Karpas-422 (cell line): ENCODE measurements at regions not wholly inside any gene's neighbourhood (a gene's known extent, or its start where the extent isn't known, plus 50 kb on each side); places are given as distances from the start of the nearest gene placed in this dataset.

ENCODE experiments used
- DNase-seq: peaks from one replicate; pipeline ENCODE4 v3.0.0-alpha.2; 2015
- H2AFZ ChIP-seq: fragments of 200-600 bp; sonication (generic); 2 replicates; pipeline ENCODE4 v1.6.1; 2014; ENCODE audit warnings: antibody characterized with exemption, low read length, mixed read lengths
- H3K27ac ChIP-seq: fragments of 200-600 bp; sonication (generic); 2 replicates; pipeline ENCODE4 v1.5.1; 2014; ENCODE audit warnings: mild to moderate bottlenecking, low read length, moderate library complexity
- H3K27me3 ChIP-seq: fragments of 200-600 bp; sonication (generic); 2 replicates; pipeline ENCODE4 v1.6.1; 2014; ENCODE audit warnings: low read length, mixed read lengths
- H3K36me3 ChIP-seq: fragments of 200-600 bp; sonication (generic); 2 replicates; pipeline ENCODE4 v1.6.1; 2014; ENCODE audit warnings: low read length, mixed read lengths; ENCODE audit not compliant: insufficient read depth
- H3K4me1 ChIP-seq: fragments of 200-600 bp; sonication (generic); 2 replicates; pipeline ENCODE4 v1.6.1; 2014; ENCODE audit warnings: mild to moderate bottlenecking, low read length, mixed read lengths
- H3K4me2 ChIP-seq: fragments of 200-600 bp; sonication (generic); 2 replicates; pipeline ENCODE4 v1.6.1; 2014; ENCODE audit warnings: low read length, low read depth, mild to moderate bottlenecking; ENCODE audit not compliant: poor library complexity, severe bottlenecking
- H3K4me3 ChIP-seq: fragments of 200-600 bp; sonication (generic); 2 replicates; pipeline ENCODE4 v1.5.1; 2014; ENCODE audit warnings: mild to moderate bottlenecking, antibody characterized with exemption, low read length, mixed read lengths
- H3K79me2 ChIP-seq: fragments of 200-600 bp; sonication (generic); 2 replicates; pipeline ENCODE4 v1.6.1; 2014; ENCODE audit warnings: mild to moderate bottlenecking, low read length, mixed read lengths
- H3K9ac ChIP-seq: fragments of 200-600 bp; sonication (generic); 2 replicates; pipeline ENCODE4 v1.6.0; 2014; ENCODE audit warnings: low read length
- H3K9me2 ChIP-seq: fragments of 200-600 bp; sonication (generic), shearing (Covaris generic); replicated peaks from 2 replicates; pipeline ENCODE4 v1.6.0; 2014; ENCODE audit warnings: mild to moderate bottlenecking, low read length, moderate library complexity; ENCODE audit not compliant: insufficient read depth
- H3K9me3 ChIP-seq: fragments of 300-700, 200-600 bp; sonication (generic); 2 replicates; pipeline ENCODE4 v1.6.1; 2014; ENCODE audit warnings: low read length, mixed read lengths
- H4K20me1 ChIP-seq: fragments of 200-600 bp; sonication (generic); 2 replicates; pipeline ENCODE4 v1.6.1; 2014; ENCODE audit warnings: mild to moderate bottlenecking, antibody characterized with exemption, low read length, low read depth; ENCODE audit not compliant: insufficient read depth

DNA sequence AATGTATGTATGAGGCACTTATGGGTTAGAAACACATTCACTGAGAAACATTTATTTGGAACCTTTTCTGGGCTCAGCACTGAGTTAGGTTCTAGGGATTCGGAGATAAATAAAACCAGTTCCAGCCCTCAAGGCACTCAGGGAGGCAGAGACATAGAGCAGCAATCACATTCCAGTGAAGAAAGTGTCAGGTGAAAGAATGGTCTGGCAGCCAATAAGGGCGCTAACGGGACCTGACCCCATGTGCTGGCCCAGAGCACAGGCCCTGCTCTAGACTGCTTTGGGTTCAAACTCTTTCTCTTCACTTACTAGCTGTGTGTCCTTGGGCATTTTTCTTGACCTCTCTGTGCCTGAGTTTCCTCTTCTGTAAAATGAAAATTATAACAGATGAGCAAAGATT, 146.0 kb upstream of the SYT13 start:
- Histone ChIP-seq H3K4me1 (no peaks in the 10 kb centered on the region), H3K27me3 (no peaks in the 10 kb centered on the region), H3K4me2 (no peak overlapping the region), H3K9me2 (no peaks in the 10 kb centered on the region), H3K27ac (no peak overlapping the region), H2AFZ (no peak overlapping the region), H3K4me3 (no peak overlapping the region), H3K36me3 (no peaks in the 10 kb centered on the region), H3K79me2 (no peaks in the 10 kb centered on the region), H4K20me1 (no peaks in the 10 kb centered on the region), H3K9ac (no peak overlapping the region), H3K9me3 (no peaks in the 10 kb centered on the region)
- DNase-seq = no peak

DNA sequence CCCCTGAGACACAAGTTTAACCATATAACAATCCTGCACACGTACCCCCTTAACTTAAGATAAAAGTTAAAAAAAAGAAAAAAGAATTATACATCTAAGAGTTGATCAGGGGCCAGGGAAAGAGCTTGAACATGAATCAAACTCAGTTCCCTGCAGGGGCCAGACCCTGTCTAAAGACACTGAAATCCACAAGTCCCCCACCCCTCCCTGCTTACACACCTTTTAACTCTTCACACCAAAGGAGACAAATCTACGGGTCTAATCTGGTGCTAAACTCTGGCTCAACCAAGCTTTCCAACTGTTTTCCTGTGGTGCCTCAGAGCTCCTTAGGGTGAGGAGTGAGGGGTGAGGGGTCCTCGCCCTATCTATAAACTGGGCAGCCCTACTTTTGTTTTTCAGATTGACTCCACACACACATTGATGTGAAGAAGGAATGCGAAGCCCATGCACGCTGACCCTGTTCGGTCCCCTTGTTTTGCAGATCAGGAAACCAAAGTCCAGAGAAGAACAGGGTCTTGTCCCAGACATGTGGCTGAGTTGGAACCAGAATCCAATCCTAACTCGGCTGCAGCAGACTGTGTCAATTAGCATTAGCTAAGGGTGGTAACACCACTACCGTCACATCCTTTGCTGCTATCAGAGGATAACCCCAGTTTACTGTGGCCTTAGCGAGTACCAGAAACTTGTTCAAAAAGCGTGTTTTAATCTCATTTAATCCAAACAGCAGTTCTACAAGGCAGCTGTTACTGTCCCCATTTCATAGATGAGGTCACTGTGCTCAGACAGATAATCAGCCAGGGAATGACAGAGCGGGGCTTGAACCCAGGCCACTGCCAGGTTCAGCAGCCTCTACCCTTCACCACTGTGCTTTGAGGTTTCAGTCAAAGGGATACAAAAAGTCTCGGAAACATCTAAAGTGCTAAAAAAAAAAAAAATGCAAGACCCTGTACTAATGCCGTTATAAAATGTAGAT, 145.2 kb upstream of the SYT13 start:
- Histone ChIP-seq H3K4me1 (no peaks in the 10 kb centered on the region), H3K9me2 (no peaks in the 10 kb centered on the region), H2AFZ (no peak overlapping the region), H3K4me2 (no peak overlapping the region), H3K27me3 (no peaks in the 10 kb centered on the region), H3K4me3 (no peak overlapping the region), H3K9me3 (no peaks in the 10 kb centered on the region), H3K36me3 (no peaks in the 10 kb centered on the region), H3K9ac (no peak overlapping the region), H3K27ac (no peak overlapping the region), H3K79me2 (no peaks in the 10 kb centered on the region), H4K20me1 (no peaks in the 10 kb centered on the region)
- DNase-seq = no peak

DNA sequence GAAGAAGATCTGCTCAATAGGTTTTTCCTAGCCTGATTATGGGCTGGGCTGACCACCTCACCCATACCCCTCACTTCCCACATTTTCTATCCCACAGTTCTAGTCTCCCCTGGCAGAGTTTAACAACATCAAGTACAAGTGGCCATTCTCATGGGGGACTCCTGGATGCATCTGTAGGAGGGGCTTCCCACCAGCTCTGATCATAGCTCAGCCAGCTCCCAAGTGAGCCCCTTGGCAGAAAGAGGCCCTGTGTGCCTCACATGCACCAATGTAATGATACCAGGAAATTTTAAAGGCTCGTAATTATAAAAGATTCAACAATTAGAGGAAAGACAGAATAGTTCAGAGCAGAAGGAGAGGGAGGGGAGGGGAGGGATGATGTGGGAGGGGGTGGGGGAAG, 144.2 kb upstream of the SYT13 start:
- no peak overlapping the region for H3K4me2 ChIP-seq
- no peaks in the 10 kb centered on the region for H3K36me3 ChIP-seq

GRCh38 chr11:45429719-45430118, 143.6 kb upstream of the SYT13 start:
- no peak overlapping the region for H3K9ac ChIP-seq
- no peaks in the 10 kb centered on the region for H3K27me3 ChIP-seq
- H4K20me1 ChIP-seq = no peaks in the 10 kb centered on the region
- no peaks in the 10 kb centered on the region for H3K4me1 ChIP-seq
- DNase-seq = no peak
- no peaks in the 10 kb centered on the region for H3K9me3 ChIP-seq
- H3K4me3 ChIP-seq = no peak overlapping the region
- no peaks in the 10 kb centered on the region for H3K36me3 ChIP-seq
- no peaks in the 10 kb centered on the region for H3K79me2 ChIP-seq
- H3K27ac ChIP-seq = no peak overlapping the region
- H3K9me2 ChIP-seq = no peaks in the 10 kb centered on the region
- H3K4me2 ChIP-seq = no peak overlapping the region
- no peak overlapping the region for H2AFZ ChIP-seq

More for the DNA sequence above, 144.2 kb upstream of the SYT13 start:
- Histone ChIP-seq H3K9me2 (no peaks in the 10 kb centered on the region), H3K79me2 (no peaks in the 10 kb centered on the region), H3K27me3 (no peaks in the 10 kb centered on the region), H2AFZ (no peak overlapping the region), H3K4me3 (no peak overlapping the region), H3K4me1 (no peaks in the 10 kb centered on the region), H3K9me3 (no peaks in the 10 kb centered on the region), H3K9ac (no peak overlapping the region), H4K20me1 (no peaks in the 10 kb centered on the region), H3K27ac (no peak overlapping the region)
- DNase-seq = no peak

DNA sequence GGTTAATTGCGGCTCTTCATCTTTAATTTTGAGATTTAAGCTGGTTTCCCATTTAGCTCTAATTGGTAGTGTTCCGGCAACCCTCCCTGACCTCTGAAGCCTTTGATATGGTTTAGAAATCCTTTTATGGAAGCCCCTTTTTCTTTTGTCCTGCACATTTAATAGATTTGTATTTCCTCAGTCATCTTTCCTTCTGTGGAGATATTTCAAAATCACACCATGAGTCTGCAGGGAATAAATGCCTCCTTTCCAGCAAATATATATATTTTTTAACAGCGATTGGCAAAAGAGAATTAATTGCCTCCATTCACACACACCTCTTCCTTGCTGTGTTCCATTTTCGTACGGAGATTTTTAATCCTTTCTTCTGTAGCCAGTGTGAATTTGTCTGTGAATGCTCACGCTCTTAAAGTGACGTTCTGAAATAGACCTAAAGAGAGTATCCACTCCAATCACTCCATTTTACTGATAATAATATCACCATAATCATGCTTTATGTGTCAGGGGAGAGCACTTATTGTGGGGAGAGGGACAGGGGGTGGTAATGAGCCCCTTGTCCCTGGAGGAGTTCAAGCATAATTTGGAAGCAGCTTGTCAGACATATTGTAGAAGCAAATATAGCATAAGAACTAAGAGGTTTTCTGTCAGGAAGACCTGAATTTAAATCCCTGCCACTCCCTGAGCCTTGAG, 142.5 kb upstream of the SYT13 start:
- no peaks in the 10 kb centered on the region for H3K79me2 ChIP-seq

DNA sequence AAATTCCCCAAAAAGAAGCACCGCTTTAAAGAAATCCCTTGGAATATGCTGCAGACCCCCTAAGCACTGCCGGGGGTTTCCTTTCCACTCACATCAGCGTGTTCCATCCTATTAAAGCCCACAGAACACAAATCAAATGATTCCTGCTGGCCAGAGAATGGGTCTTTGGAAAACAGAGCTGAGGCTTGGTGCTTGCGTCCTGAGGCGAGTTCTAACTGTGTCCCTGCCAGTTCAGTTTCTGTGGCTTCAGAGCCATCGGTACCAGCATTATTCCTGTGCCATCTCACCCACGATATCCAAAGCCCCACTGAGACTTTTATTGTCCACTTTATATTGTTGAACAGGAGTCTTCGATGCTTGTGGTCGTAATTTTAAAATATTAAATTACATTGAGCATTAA, 142.0 kb upstream of the SYT13 start:
- no peak for DNase-seq
- Histone ChIP-seq H2AFZ (no peak overlapping the region), H3K4me2 (no peak overlapping the region), H3K9me2 (no peaks in the 10 kb centered on the region), H3K4me1 (no peaks in the 10 kb centered on the region), H3K27ac (no peak overlapping the region), H3K27me3 (no peaks in the 10 kb centered on the region), H3K9ac (no peak overlapping the region), H3K9me3 (no peaks in the 10 kb centered on the region), H3K79me2 (no peaks in the 10 kb centered on the region), H4K20me1 (no peaks in the 10 kb centered on the region), H3K4me3 (no peak overlapping the region), H3K36me3 (no peaks in the 10 kb centered on the region)

More for the DNA sequence above, 142.5 kb upstream of the SYT13 start:
- Histone ChIP-seq H3K27ac (no peak overlapping the region), H3K4me2 (no peak overlapping the region), H3K9ac (no peak overlapping the region), H3K27me3 (no peaks in the 10 kb centered on the region), H3K4me3 (no peak overlapping the region), H2AFZ (no peak overlapping the region), H3K36me3 (no peaks in the 10 kb centered on the region), H3K4me1 (no peaks in the 10 kb centered on the region), H4K20me1 (no peaks in the 10 kb centered on the region), H3K9me2 (no peaks in the 10 kb centered on the region), H3K9me3 (no peaks in the 10 kb centered on the region)
- DNase-seq = no peak

DNA sequence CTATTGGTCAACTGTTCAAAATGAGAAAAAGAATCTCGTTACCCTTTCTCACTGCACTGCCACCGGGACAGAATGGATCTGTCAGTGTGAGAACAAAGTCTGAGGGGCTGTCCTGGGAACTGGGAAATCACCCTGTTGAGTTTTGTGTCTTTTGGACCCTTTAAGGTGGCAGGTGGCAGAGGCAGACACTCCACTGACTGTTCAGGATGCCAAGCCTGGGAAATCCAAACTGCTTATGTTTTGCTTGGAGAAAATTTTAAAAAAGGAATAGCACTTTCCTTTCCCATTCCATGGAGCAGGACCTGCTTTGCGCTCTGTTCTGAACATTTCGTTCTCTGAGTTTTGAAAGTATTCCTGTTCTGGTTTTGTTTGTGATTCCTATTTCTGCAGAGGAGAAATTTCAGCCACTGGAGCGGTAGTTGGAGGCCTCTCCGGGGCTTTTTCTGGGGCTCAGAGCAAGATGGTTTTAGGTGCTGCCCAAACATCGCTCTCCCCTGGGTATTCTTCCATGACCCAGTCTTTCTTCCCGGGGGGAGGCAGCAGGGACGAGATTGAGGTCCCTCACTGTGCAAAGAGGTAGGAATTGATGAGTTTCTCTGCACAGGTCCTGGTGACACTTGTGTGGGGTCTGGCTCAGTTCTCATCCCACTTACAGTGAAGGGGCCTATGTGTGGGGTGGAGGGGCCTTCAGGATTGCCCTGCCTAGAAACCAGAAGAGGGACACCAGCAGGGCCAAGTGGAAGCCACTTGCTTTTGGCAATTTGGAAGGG, 138.5 kb upstream of the SYT13 start:
- Histone ChIP-seq H3K4me1 (no peaks in the 10 kb centered on the region), H2AFZ (no peak overlapping the region), H3K9me2 (no peaks in the 10 kb centered on the region), H3K4me2 (no peak overlapping the region), H3K79me2 (no peaks in the 10 kb centered on the region), H3K4me3 (no peak overlapping the region), H3K36me3 (no peaks in the 10 kb centered on the region), H3K27me3 (0 out of 2 replicates have a peak, but pooled peaks cover 2% of the 10 kb centered on the region), H3K9me3 (no peaks in the 10 kb centered on the region), H3K27ac (no peak overlapping the region), H3K9ac (no peak overlapping the region), H4K20me1 (no peaks in the 10 kb centered on the region)
- DNase-seq = no peak
